ENCODE measurements at regions not wholly inside any gene's neighbourhood (a gene's known extent, or its start where the extent isn't known, plus 50 kb on each side); places are given as distances from the start of the nearest gene placed in this dataset.

DNA sequence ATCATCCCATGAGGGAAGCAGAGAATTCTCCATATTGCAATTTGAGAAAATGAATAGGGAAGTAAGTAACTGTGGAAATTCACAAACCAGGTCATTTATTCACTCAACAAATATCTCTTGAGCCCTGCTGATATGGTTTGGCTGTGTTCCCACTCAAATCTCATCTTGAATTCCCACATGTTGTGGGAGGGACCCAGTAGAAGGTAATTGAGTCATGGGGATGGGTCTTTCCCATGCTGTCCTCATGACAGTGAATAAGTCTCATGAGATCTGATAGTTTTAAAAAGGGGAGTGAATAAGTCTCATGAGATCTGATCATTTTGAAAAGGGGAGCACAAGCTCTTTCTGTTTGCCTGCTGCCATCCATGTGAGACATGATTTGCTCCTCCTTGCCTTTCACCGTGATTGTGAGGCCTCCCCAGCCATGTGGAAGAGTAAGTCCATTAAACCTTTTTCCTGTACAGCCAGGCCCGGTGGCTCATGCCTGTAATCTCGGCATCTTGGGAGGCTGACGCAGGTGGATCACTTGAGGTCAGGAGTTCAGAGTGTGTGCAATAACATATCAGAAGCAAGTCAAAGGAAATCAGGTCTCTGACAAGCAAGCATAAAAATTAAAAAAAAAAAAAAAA, 193.2 kb downstream of the NDUFA10 start:
- no peak overlapping the region for H3K4me3 ChIP-seq
- no peak for ATAC-seq
- no peaks in the 10 kb centered on the region; the same call in 1 of the 2 replicates for H4K20me1 ChIP-seq (replicated peaks; ENCODE audit: insufficient read depth)
- no peak for DNase-seq (ENCODE audit: low spot score)
- no peaks in the 10 kb centered on the region for H3K79me2 ChIP-seq (replicated peaks; ENCODE audit: insufficient read depth)
- H3K27me3 Mint-ChIP-seq (ENCODE audit: insufficient read depth, low read depth, poor library complexity): peaks cover 5% of the 10 kb centered on the region
- no peak overlapping the region for H3K27ac ChIP-seq (ENCODE audit: low read depth)
- TF ChIP-seq, protein P1, sequence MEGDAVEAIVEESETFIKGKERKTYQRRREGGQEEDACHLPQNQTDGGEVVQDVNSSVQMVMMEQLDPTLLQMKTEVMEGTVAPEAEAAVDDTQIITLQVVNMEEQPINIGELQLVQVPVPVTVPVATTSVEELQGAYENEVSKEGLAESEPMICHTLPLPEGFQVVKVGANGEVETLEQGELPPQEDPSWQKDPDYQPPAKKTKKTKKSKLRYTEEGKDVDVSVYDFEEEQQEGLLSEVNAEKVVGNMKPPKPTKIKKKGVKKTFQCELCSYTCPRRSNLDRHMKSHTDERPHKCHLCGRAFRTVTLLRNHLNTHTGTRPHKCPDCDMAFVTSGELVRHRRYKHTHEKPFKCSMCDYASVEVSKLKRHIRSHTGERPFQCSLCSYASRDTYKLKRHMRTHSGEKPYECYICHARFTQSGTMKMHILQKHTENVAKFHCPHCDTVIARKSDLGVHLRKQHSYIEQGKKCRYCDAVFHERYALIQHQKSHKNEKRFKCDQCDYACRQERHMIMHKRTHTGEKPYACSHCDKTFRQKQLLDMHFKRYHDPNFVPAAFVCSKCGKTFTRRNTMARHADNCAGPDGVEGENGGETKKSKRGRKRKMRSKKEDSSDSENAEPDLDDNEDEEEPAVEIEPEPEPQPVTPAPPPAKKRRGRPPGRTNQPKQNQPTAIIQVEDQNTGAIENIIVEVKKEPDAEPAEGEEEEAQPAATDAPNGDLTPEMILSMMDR (conservative IDR thresholded peaks at IDR 0.05; ENCODE audit: low read depth in 2 of 2): no peak
- TF ChIP-seq EZH2 (IDR thresholded peaks at IDR 0.05; ENCODE audit: low read depth, unreplicated experiment) (no peak), ZNF331 (CRISPR knock-in tag; IDR thresholded peaks at IDR 0.05; ENCODE audit: low read depth) (no peak)
- no peaks in the 10 kb centered on the region for H3K9me2 ChIP-seq (ENCODE audit: insufficient read depth)
- no peak overlapping the region for H2AFZ ChIP-seq
- H3K9me3 Mint-ChIP-seq: peaks cover 32% of the 10 kb centered on the region
- H3K27ac Mint-ChIP-seq: no peak overlapping the region
- H3K4me1 Mint-ChIP-seq: peaks cover 17% of the 10 kb centered on the region
- H3K4me1 ChIP-seq (ENCODE audit: insufficient read depth): peaks cover 4% of the 10 kb centered on the region; the same call in 1 of the 2 replicates
- H3K36me3 Mint-ChIP-seq (ENCODE audit: low read depth): peaks cover 3% of the 10 kb centered on the region; the same call in 2 of the 3 replicates
- H3K36me3 ChIP-seq (ENCODE audit: insufficient read depth): no peaks in the 10 kb centered on the region
- no peak overlapping the region; the same call in 2 of the 3 replicates for H3K4me3 Mint-ChIP-seq
- no peak overlapping the region for H3K4me2 ChIP-seq
- H3K27me3 ChIP-seq (ENCODE audit: insufficient read depth): no peaks in the 10 kb centered on the region
- no peaks in the 10 kb centered on the region for H3F3A ChIP-seq (replicated peaks; ENCODE audit: low read depth)

DNA sequence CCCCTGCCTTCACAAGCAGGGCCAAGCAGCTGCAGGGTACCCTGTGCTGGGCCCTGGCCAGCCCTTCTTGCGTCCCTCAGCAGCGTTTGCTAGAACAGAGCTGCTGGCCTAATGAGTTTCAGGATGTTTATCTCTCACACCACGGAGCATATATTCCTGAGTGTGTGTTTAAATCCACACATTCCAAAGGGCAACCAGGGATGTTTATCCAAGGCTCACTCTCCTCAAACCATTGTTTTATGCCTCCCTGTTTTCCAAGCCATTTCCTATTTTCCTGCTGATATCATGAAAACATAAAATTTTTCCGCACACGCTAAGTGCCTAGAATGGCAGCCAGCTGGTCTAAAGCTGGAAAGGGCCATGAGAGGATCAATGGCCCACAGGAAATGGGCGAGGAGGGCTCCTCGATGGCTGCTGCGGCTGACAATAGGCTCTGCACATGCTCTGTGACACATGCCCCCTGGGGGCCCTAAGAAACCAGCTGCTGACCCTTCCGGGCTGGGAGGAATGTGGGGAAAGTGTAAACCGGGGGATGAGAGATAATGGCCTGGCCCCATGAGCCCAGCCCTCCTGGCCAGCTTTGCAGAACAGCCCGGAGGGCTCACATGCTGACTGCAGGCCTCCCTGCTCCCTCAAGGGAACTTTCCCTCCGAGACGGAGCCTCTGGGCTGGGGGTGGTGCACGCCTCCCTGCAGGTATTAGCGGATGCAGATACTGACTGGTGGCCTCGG, 194.0 kb downstream of the NDUFA10 start:
- H3F3A ChIP-seq (replicated peaks; ENCODE audit: low read depth): no peaks in the 10 kb centered on the region
- no peak overlapping the region for H3K27ac Mint-ChIP-seq
- H4K20me1 ChIP-seq (replicated peaks; ENCODE audit: insufficient read depth): no peaks in the 10 kb centered on the region; the same call in 1 of the 2 replicates
- H3K36me3 Mint-ChIP-seq (ENCODE audit: low read depth): peaks cover 3% of the 10 kb centered on the region; the same call in 2 of the 3 replicates
- peak; percentile 87 for ATAC-seq
- 0 out of 2 replicates have a peak overlapping the region, but pooled peaks have one; percentile 63 for H2AFZ ChIP-seq
- no peaks in the 10 kb centered on the region for H3K36me3 ChIP-seq (ENCODE audit: insufficient read depth)
- peaks cover 29% of the 10 kb centered on the region for H3K9me3 Mint-ChIP-seq
- H3K27ac ChIP-seq (ENCODE audit: low read depth): no peak overlapping the region
- H3K4me3 Mint-ChIP-seq: no peak overlapping the region; the same call in 2 of the 3 replicates
- H3K27me3 Mint-ChIP-seq (ENCODE audit: insufficient read depth, low read depth, poor library complexity): peaks cover 5% of the 10 kb centered on the region
- DNase-seq (ENCODE audit: low spot score): peak; percentile 57
- no peaks in the 10 kb centered on the region for H3K79me2 ChIP-seq (replicated peaks; ENCODE audit: insufficient read depth)
- H3K9me2 ChIP-seq (ENCODE audit: insufficient read depth): no peaks in the 10 kb centered on the region
- H3K4me2 ChIP-seq: no peak overlapping the region
- H3K27me3 ChIP-seq (ENCODE audit: insufficient read depth): no peaks in the 10 kb centered on the region
- H3K4me3 ChIP-seq: no peak overlapping the region
- peaks cover 17% of the 10 kb centered on the region for H3K4me1 Mint-ChIP-seq
- peaks cover 4% of the 10 kb centered on the region; the same call in 1 of the 2 replicates for H3K4me1 ChIP-seq (ENCODE audit: insufficient read depth)
- TF ChIP-seq NANOG (IDR thresholded peaks at IDR 0.05; ENCODE audit: borderline replicate concordance) (no peak), CREB1 (CRISPR knock-in tag; IDR thresholded peaks at IDR 0.05; ENCODE audit: low read depth) (no peak), JUNB (IDR thresholded peaks at IDR 0.05; ENCODE audit: unreplicated experiment) (no peak), EZH2 (IDR thresholded peaks at IDR 0.05; ENCODE audit: low read depth, unreplicated experiment) (no peak), POLR2AphosphoS5 (IDR thresholded peaks at IDR 0.05; ENCODE audit: low read depth) (no peak), EZH2phosphoT487 (IDR thresholded peaks at IDR 0.05; ENCODE audit: unreplicated experiment) (no peak), STAT1 (IDR thresholded peaks at IDR 0.05; ENCODE audit: unreplicated experiment) (no peak), ZNF331 (CRISPR knock-in tag; IDR thresholded peaks at IDR 0.05; ENCODE audit: low read depth) (no peak)
- TF ChIP-seq, protein P1 (conservative IDR thresholded peaks at IDR 0.05; ENCODE audit: low read depth in 2 of 2): no peak
- TF ChIP-seq, protein P2, sequence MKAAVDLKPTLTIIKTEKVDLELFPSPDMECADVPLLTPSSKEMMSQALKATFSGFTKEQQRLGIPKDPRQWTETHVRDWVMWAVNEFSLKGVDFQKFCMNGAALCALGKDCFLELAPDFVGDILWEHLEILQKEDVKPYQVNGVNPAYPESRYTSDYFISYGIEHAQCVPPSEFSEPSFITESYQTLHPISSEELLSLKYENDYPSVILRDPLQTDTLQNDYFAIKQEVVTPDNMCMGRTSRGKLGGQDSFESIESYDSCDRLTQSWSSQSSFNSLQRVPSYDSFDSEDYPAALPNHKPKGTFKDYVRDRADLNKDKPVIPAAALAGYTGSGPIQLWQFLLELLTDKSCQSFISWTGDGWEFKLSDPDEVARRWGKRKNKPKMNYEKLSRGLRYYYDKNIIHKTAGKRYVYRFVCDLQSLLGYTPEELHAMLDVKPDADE (IDR thresholded peaks at IDR 0.05): no peak
- TF ChIP-seq, protein P3, sequence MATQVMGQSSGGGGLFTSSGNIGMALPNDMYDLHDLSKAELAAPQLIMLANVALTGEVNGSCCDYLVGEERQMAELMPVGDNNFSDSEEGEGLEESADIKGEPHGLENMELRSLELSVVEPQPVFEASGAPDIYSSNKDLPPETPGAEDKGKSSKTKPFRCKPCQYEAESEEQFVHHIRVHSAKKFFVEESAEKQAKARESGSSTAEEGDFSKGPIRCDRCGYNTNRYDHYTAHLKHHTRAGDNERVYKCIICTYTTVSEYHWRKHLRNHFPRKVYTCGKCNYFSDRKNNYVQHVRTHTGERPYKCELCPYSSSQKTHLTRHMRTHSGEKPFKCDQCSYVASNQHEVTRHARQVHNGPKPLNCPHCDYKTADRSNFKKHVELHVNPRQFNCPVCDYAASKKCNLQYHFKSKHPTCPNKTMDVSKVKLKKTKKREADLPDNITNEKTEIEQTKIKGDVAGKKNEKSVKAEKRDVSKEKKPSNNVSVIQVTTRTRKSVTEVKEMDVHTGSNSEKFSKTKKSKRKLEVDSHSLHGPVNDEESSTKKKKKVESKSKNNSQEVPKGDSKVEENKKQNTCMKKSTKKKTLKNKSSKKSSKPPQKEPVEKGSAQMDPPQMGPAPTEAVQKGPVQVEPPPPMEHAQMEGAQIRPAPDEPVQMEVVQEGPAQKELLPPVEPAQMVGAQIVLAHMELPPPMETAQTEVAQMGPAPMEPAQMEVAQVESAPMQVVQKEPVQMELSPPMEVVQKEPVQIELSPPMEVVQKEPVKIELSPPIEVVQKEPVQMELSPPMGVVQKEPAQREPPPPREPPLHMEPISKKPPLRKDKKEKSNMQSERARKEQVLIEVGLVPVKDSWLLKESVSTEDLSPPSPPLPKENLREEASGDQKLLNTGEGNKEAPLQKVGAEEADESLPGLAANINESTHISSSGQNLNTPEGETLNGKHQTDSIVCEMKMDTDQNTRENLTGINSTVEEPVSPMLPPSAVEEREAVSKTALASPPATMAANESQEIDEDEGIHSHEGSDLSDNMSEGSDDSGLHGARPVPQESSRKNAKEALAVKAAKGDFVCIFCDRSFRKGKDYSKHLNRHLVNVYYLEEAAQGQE (IDR thresholded peaks at IDR 0.05; ENCODE audit: unreplicated experiment): no peak
